ENCODE measurements at regions not wholly inside any gene's neighbourhood (a gene's known extent, or its start where the extent isn't known, plus 50 kb on each side); places are given as distances from the start of the nearest gene placed in this dataset.
"Not testable (repeated sequence)": the region's sequence is repeated elsewhere in the genome, so short reads cannot be mapped to it uniquely, and the experiment has no call there.

- not testable (repeated sequence) for DNase-seq; H3K9me3 Mint-ChIP-seq; H3K4me1 Mint-ChIP-seq; H3K27me3 Mint-ChIP-seq; H3K4me3 ChIP-seq (ENCODE audit: low read depth, low read length); H3K36me3 ChIP-seq (ENCODE audit: control insufficient read depth, insufficient read depth, low read length); H3K27me3 ChIP-seq (ENCODE audit: control insufficient read depth, insufficient read depth, low read length); ATAC-seq (ENCODE audit: low read depth in 2 of 2); H3K4me3 Mint-ChIP-seq; H3K36me3 Mint-ChIP-seq; H3K9me3 ChIP-seq (ENCODE audit: control insufficient read depth in 2 of 2, low read length in 2 of 2); H3K4me1 ChIP-seq (ENCODE audit: control insufficient read depth, insufficient read depth, low read length, poor library complexity, severe bottlenecking); H3K27ac Mint-ChIP-seq; H3K27ac ChIP-seq (ENCODE audit: insufficient read depth, low read length, poor library complexity, severe bottlenecking)
These were observed 194.5 kb downstream of the C1orf94 start for GRCh38 chr1:34371179-34371578.

DNA sequence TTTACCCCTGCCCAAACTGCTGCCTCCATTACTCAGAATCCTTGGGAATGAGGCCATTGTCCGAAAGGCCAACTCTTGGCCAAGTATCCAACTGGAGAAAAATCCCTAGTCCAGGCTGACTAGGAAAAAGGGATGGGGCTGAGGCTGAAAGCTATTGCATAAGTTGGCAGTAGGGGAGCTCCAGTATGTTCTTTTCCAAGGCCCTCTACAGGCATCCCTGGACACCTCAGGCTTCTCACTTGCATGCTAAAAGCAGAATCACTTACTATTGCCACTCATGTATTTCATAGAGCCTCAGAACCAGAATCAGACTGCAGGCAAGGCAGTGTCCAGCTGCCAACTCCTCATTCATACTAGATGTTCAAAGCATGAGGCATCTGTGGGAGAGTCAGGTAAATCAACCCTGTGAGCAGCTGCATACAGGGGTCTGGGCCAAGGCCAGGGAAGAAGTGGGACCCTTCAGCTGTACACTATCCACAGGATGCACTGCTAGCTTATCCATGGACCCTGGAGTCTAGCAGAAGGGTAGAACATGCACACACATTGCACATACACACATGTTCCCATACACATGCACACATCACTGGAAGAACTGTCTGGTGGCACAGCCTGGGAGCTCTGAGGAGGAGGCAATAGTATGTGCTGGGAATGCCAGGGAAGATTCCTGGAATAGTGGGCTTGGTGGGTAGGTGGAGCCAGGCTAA lies 195.3 kb downstream of the C1orf94 start:
- peaks cover 6% of the 10 kb centered on the region for H3K27me3 ChIP-seq (ENCODE audit: control insufficient read depth, insufficient read depth, low read length)
- Mint-ChIP-seq H3K4me3 (no peak overlapping the region), H3K4me1 (no peaks in the 10 kb centered on the region), H3K36me3 (no peaks in the 10 kb centered on the region), H3K9me3 (peaks cover 0 to 3% (median 0%) of the 10 kb centered on the region in 7 donors), H3K27me3 (no peaks in the 10 kb centered on the region), H3K27ac (no peak overlapping the region)
- H3K36me3 ChIP-seq (ENCODE audit: control insufficient read depth, insufficient read depth, low read length) = no peaks in the 10 kb centered on the region
- H3K27ac ChIP-seq (ENCODE audit: insufficient read depth, low read length, poor library complexity, severe bottlenecking) = no peak overlapping the region
- no peaks in the 10 kb centered on the region for H3K9me3 ChIP-seq (ENCODE audit: control insufficient read depth in 2 of 2, low read length in 2 of 2)
- H3K4me3 ChIP-seq (ENCODE audit: low read depth, low read length) = no peak overlapping the region
- H3K4me1 ChIP-seq (ENCODE audit: control insufficient read depth, insufficient read depth, low read length, poor library complexity, severe bottlenecking) = no peaks in the 10 kb centered on the region
- ATAC-seq (ENCODE audit: low read depth in 2 of 2) = no peak
- no peak for DNase-seq

DNA sequence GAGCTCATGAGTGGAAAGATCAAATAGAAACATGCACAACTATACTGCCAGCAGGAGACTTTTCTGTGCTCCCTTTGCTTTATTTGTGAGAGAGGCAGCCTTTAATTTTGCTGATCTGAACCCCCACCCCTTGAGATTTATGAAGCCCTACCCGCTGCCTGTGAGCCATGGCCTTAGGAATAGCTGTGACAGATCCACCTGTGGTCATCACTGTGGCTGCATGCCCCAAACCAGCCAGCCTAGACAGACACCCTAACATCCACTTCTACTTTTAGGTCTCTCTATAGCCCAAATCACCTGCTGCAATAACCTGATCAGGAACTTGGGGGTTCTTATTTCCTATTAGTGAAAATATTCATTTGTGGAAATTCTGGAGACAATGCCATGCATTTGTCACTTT lies 196.2 kb downstream of the C1orf94 start:
- no peak overlapping the region for H3K4me3 ChIP-seq (ENCODE audit: low read depth, low read length)
- H3K27me3 ChIP-seq (ENCODE audit: control insufficient read depth, insufficient read depth, low read length) = peaks cover 11% of the 10 kb centered on the region
- Mint-ChIP-seq H3K27ac (no peak overlapping the region), H3K4me3 (no peak overlapping the region), H3K4me1 (no peaks in the 10 kb centered on the region), H3K9me3 (peaks cover 0 to 3% (median 0%) of the 10 kb centered on the region in 7 donors), H3K36me3 (no peaks in the 10 kb centered on the region), H3K27me3 (no peaks in the 10 kb centered on the region)
- no peaks in the 10 kb centered on the region for H3K9me3 ChIP-seq (ENCODE audit: control insufficient read depth in 2 of 2, low read length in 2 of 2)
- no peak overlapping the region for H3K27ac ChIP-seq (ENCODE audit: insufficient read depth, low read length, poor library complexity, severe bottlenecking)
- H3K36me3 ChIP-seq (ENCODE audit: control insufficient read depth, insufficient read depth, low read length) = no peaks in the 10 kb centered on the region
- DNase-seq = no peak
- ATAC-seq (ENCODE audit: low read depth in 2 of 2) = no peak
- no peaks in the 10 kb centered on the region for H3K4me1 ChIP-seq (ENCODE audit: control insufficient read depth, insufficient read depth, low read length, poor library complexity, severe bottlenecking)

DNA sequence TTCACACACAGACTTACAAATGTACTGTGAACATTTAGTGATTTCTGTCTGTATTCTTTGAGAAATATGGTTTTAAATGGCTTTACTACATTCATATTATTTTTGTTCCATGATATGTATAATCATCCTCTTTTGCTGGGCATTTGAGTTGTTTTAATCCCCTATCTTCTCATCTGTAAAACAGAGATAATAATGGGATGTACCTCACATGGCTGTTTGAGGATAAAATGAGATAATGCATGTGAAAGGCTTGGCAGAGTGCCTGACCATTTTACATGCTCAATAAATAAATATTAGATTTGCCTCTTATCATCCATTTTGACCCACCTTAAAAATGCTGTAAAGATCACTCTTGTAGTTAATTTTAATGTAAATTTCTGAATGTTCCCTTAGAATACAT lies 197.2 kb downstream of the C1orf94 start:
- no peak overlapping the region for H3K27ac ChIP-seq (ENCODE audit: insufficient read depth, low read length, poor library complexity, severe bottlenecking)
- peaks cover 2% of the 10 kb centered on the region for H3K27me3 Mint-ChIP-seq
- H3K36me3 Mint-ChIP-seq = no peaks in the 10 kb centered on the region
- H3K36me3 ChIP-seq (ENCODE audit: control insufficient read depth, insufficient read depth, low read length) = no peaks in the 10 kb centered on the region
- H3K4me1 Mint-ChIP-seq = no peaks in the 10 kb centered on the region
- peaks cover 13% of the 10 kb centered on the region for H3K27me3 ChIP-seq (ENCODE audit: control insufficient read depth, insufficient read depth, low read length)
- no peak overlapping the region for H3K4me3 Mint-ChIP-seq
- H3K4me1 ChIP-seq (ENCODE audit: control insufficient read depth, insufficient read depth, low read length, poor library complexity, severe bottlenecking) = no peaks in the 10 kb centered on the region
- DNase-seq = no peak
- H3K9me3 ChIP-seq (ENCODE audit: control insufficient read depth in 2 of 2, low read length in 2 of 2) = no peaks in the 10 kb centered on the region
- H3K9me3 Mint-ChIP-seq = peaks cover 0 to 3% (median 0%) of the 10 kb centered on the region in 7 donors
- H3K27ac Mint-ChIP-seq = no peak overlapping the region
- H3K4me3 ChIP-seq (ENCODE audit: low read depth, low read length) = no peak overlapping the region
- no peak for ATAC-seq (ENCODE audit: low read depth in 2 of 2)

DNA sequence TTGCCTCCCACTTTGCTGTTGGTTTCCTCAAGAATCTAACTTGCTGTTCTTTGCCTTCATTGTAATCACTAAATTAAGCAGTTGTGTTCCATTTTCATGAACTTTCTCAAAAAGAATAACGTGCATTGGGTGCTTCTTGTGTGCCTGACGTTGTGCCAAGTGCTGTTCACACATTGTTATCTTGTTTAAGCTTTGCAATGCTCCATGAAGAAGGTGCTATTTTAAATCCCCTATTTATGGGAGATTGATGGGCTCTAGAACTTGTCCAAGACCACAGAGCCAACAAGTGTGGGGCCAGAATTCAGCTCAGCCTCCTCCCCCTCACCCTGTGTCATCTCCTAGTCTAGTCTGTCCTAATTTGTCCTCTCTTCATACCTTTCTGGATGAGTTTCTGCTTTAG lies 199.8 kb downstream of the C1orf94 start:
- H3K4me1 ChIP-seq (ENCODE audit: control insufficient read depth, insufficient read depth, low read length, poor library complexity, severe bottlenecking) = no peaks in the 10 kb centered on the region
- Mint-ChIP-seq H3K27me3 (peaks cover 4% of the 10 kb centered on the region), H3K27ac (no peak overlapping the region), H3K36me3 (no peaks in the 10 kb centered on the region), H3K4me3 (no peak overlapping the region), H3K9me3 (peaks cover 0 to 4% (median 0%) of the 10 kb centered on the region in 7 donors), H3K4me1 (no peaks in the 10 kb centered on the region)
- H3K9me3 ChIP-seq (ENCODE audit: control insufficient read depth in 2 of 2, low read length in 2 of 2) = no peaks in the 10 kb centered on the region
- H3K27me3 ChIP-seq (ENCODE audit: control insufficient read depth, insufficient read depth, low read length) = peaks cover 17% of the 10 kb centered on the region
- no peak overlapping the region for H3K4me3 ChIP-seq (ENCODE audit: low read depth, low read length)
- no peak for ATAC-seq (ENCODE audit: low read depth in 2 of 2)
- DNase-seq = no peak
- no peaks in the 10 kb centered on the region for H3K36me3 ChIP-seq (ENCODE audit: control insufficient read depth, insufficient read depth, low read length)
- no peak overlapping the region for H3K27ac ChIP-seq (ENCODE audit: insufficient read depth, low read length, poor library complexity, severe bottlenecking)

DNA sequence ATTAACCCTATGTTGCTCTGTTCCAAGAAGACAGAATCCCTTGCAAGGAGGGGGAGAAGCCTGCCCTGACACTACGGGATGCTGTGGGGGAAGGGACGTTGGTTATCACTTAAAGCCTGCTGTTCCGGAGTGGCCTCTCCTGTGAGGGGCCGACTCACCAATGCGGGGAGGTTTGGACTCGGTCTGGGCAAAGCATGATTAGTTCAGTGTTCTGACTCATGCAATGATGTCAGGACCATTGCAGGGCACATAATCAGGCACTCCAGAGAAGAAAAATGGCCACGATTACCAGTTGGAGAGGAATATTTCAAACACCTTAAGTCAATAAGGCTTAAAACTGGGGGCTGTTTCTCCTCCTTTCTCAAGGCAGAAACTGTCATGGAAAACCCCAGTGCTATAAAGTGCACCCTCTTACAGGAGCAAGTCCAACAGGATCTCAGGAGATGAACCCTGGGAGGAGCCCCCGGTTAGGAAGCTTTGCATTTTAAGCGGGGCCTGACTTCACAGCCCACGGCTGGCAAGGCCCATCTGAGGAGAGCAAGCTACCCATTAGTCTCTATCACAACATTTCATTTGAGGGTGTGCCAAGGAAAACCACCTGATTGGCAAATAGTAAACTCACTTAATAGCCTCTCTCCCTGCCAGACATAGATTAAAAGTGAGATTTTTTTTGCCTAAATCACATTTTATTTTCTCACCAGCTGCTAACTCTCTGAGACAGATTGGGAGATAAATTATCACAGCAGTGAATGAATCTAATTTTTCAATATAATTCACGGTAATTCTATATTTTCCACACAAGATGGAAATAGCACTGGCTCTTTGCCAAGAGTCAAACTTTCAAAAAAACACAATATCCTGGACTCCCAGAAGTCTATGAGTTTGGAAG lies 202.5 kb downstream of the C1orf94 start:
- no peak overlapping the region for H3K27ac Mint-ChIP-seq
- ATAC-seq (ENCODE audit: low read depth in 2 of 2) = no peak
- peaks cover 12% of the 10 kb centered on the region for H3K27me3 ChIP-seq (ENCODE audit: control insufficient read depth, insufficient read depth, low read length)

GRCh38 chr1:34379911-34380310 lies 203.2 kb downstream of the C1orf94 start:
- Mint-ChIP-seq H3K4me3 (no peak overlapping the region), H3K27ac (no peak overlapping the region), H3K36me3 (no peaks in the 10 kb centered on the region), H3K9me3 (peaks cover 0 to 3% (median 0%) of the 10 kb centered on the region in 7 donors), H3K27me3 (peaks cover 8% of the 10 kb centered on the region), H3K4me1 (no peaks in the 10 kb centered on the region)
- no peak overlapping the region for H3K27ac ChIP-seq (ENCODE audit: insufficient read depth, low read length, poor library complexity, severe bottlenecking)
- H3K36me3 ChIP-seq (ENCODE audit: control insufficient read depth, insufficient read depth, low read length) = no peaks in the 10 kb centered on the region
- H3K27me3 ChIP-seq (ENCODE audit: control insufficient read depth, insufficient read depth, low read length) = peaks cover 12% of the 10 kb centered on the region
- no peak for DNase-seq
- ATAC-seq (ENCODE audit: low read depth in 2 of 2) = no peak
- no peak overlapping the region for H3K4me3 ChIP-seq (ENCODE audit: low read depth, low read length)
- H3K4me1 ChIP-seq (ENCODE audit: control insufficient read depth, insufficient read depth, low read length, poor library complexity, severe bottlenecking) = no peaks in the 10 kb centered on the region
- H3K9me3 ChIP-seq (ENCODE audit: control insufficient read depth in 2 of 2, low read length in 2 of 2) = no peaks in the 10 kb centered on the region

More for the DNA sequence above, 202.5 kb downstream of the C1orf94 start:
- H3K9me3 Mint-ChIP-seq = peaks cover 0 to 2% (median 0%) of the 10 kb centered on the region in 7 donors
- Histone ChIP-seq H3K36me3 (ENCODE audit: control insufficient read depth, insufficient read depth, low read length) (no peaks in the 10 kb centered on the region), H3K4me3 (ENCODE audit: low read depth, low read length) (no peak overlapping the region), H3K9me3 (ENCODE audit: control insufficient read depth in 2 of 2, low read length in 2 of 2) (no peaks in the 10 kb centered on the region), H3K4me1 (ENCODE audit: control insufficient read depth, insufficient read depth, low read length, poor library complexity, severe bottlenecking) (no peaks in the 10 kb centered on the region), H3K27ac (ENCODE audit: insufficient read depth, low read length, poor library complexity, severe bottlenecking) (no peak overlapping the region)
- no peak overlapping the region for H3K4me3 Mint-ChIP-seq
- peaks cover 8% of the 10 kb centered on the region for H3K27me3 Mint-ChIP-seq
- H3K36me3 Mint-ChIP-seq = no peaks in the 10 kb centered on the region
- H3K4me1 Mint-ChIP-seq = no peaks in the 10 kb centered on the region
- no peak for DNase-seq
